GM21576 (cell line): ENCODE measurements at regions not wholly inside any gene's neighbourhood (a gene's known extent, or its start where the extent isn't known, plus 50 kb on each side); places are given as distances from the start of the nearest gene placed in this dataset.
"Not testable (repeated sequence)": the region's sequence is repeated elsewhere in the genome, so short reads cannot be mapped to it uniquely, and the experiment has no call there.

ENCODE experiments used
- ATAC-seq: cut with Tn5 transposase; IDR thresholded peaks from one replicate; pipeline ENCODE4 v1.9.1; 2021; ENCODE audit warnings: mild to moderate bottlenecking, moderate library complexity; ENCODE audit not compliant: unreplicated experiment

GRCh38 chr6:74343321-74343720 is 647.3 kb downstream of the CD109 start:
- ATAC-seq: not testable (repeated sequence)

- ATAC-seq: no peak
These were observed 638.7 kb downstream of the CD109 start for GRCh38 chr6:74334722-74335121.

GRCh38 chr6:74333406-74333805 is 637.4 kb downstream of the CD109 start:
- ATAC-seq: no peak

- ATAC-seq: no peak
These were observed 624.7 kb downstream of the CD109 start for GRCh38 chr6:74320715-74321114.

GRCh38 chr6:74320074-74320473 is 624.1 kb downstream of the CD109 start:
- ATAC-seq: no peak

- no peak for ATAC-seq
These were observed 623.3 kb downstream of the CD109 start for GRCh38 chr6:74319292-74319691.

GRCh38 chr6:74318738-74319137 is 622.7 kb downstream of the CD109 start:
- ATAC-seq: no peak

- ATAC-seq: no peak
These were observed 616.1 kb downstream of the CD109 start for GRCh38 chr6:74312081-74312480.

GRCh38 chr6:74311431-74311830 is 615.4 kb downstream of the CD109 start:
- no peak for ATAC-seq

- no peak for ATAC-seq
These were observed 593.9 kb downstream of the CD109 start for GRCh38 chr6:74289884-74290283.

- no peak for ATAC-seq
These were observed 591.9 kb downstream of the CD109 start for GRCh38 chr6:74287932-74288331.

- no peak for ATAC-seq
These were observed 591.4 kb downstream of the CD109 start for GRCh38 chr6:74287441-74287840.

GRCh38 chr6:74284284-74284683 is 588.3 kb downstream of the CD109 start:
- no peak for ATAC-seq

GRCh38 chr6:74283532-74283931 is 587.5 kb downstream of the CD109 start:
- no peak for ATAC-seq

- no peak for ATAC-seq
These were observed 586.2 kb downstream of the CD109 start for GRCh38 chr6:74282143-74282689.

- no peak for ATAC-seq
These were observed 584.2 kb downstream of the CD109 start for GRCh38 chr6:74280130-74280692.

- ATAC-seq: no peak
These were observed 581.8 kb downstream of the CD109 start for GRCh38 chr6:74277777-74278186.

GRCh38 chr6:74273541-74273940 is 577.5 kb downstream of the CD109 start:
- no peak for ATAC-seq

GRCh38 chr6:74269600-74269858 is 573.5 kb downstream of the CD109 start:
- ATAC-seq: no peak

GRCh38 chr6:74268815-74269599 is 573.0 kb downstream of the CD109 start:
- ATAC-seq: no peak

GRCh38 chr6:74259981-74260380 is 564.0 kb downstream of the CD109 start:
- ATAC-seq: no peak

- ATAC-seq: no peak
These were observed 560.8 kb downstream of the CD109 start for GRCh38 chr6:74256781-74257180.

- ATAC-seq: no peak
These were observed 560.4 kb downstream of the CD109 start for GRCh38 chr6:74256381-74256780.
